Trophoblast cell (in vitro differentiated cells and primary cell): ENCODE measurements at regions not wholly inside any gene's neighbourhood (a gene's known extent, or its start where the extent isn't known, plus 50 kb on each side); places are given as distances from the start of the nearest gene placed in this dataset.

ENCODE experiments used
- DNase-seq, 2 donors: peaks; one replicate each; pipeline ENCODE4 v3.0.0-alpha.2; 2016
- H2AFZ ChIP-seq: 2 replicates; pipeline ENCODE4 v1.6.1; 2013; ENCODE audit warnings: low read length, moderate library complexity, mild to moderate bottlenecking; ENCODE audit not compliant: insufficient read depth, poor library complexity
- H2AK5ac ChIP-seq: 2 replicates; pipeline ENCODE4 v1.6.1; 2013; ENCODE audit warnings: mild to moderate bottlenecking, low read length
- H2BK120ac ChIP-seq: 2 replicates; pipeline ENCODE4 v1.6.1; 2013; ENCODE audit warnings: low read length, mild to moderate bottlenecking, moderate library complexity; ENCODE audit not compliant: insufficient read depth, poor library complexity
- H2BK12ac ChIP-seq: 2 replicates; pipeline ENCODE4 v1.6.1; 2013; ENCODE audit warnings: mild to moderate bottlenecking, low read length, moderate library complexity
- H2BK5ac ChIP-seq: 2 replicates; pipeline ENCODE4 v1.6.1; 2013; ENCODE audit warnings: low read length, low read depth, moderate library complexity, mild to moderate bottlenecking; ENCODE audit not compliant: poor library complexity
- H3K14ac ChIP-seq: 2 replicates; pipeline ENCODE4 v1.6.1; 2013; ENCODE audit warnings: mild to moderate bottlenecking, low read length
- H3K18ac ChIP-seq: 2 replicates; pipeline ENCODE4 v1.6.1; 2013; ENCODE audit warnings: mild to moderate bottlenecking, low read length
- H3K23ac ChIP-seq: 2 replicates; pipeline ENCODE4 v1.6.1; 2013; ENCODE audit warnings: low read length
- H3K27ac ChIP-seq: 2 replicates; pipeline ENCODE4 v1.5.1; 2013; ENCODE audit warnings: low read depth, mild to moderate bottlenecking, inconsistent platforms, low read length, moderate library complexity
- H3K27me3 ChIP-seq: 2 replicates; pipeline ENCODE4 v1.6.1; 2013; ENCODE audit warnings: inconsistent platforms, mild to moderate bottlenecking, low read length, moderate library complexity; ENCODE audit not compliant: insufficient read depth
- H3K36me3 ChIP-seq, 2 experiments: 1 replicate in 1 of 2; 2 replicates in 1 of 2; pipeline ENCODE4 v1.6.1; 2013; ENCODE audit warnings: low read length in 2 of 2, mild to moderate bottlenecking in 2 of 2, moderate library complexity in 1 of 2; ENCODE audit not compliant: insufficient read depth in 2 of 2, control insufficient read depth in 1 of 2
- H3K4ac ChIP-seq: 2 replicates; pipeline ENCODE4 v1.6.1; 2013; ENCODE audit warnings: low read depth, mild to moderate bottlenecking, low read length, moderate library complexity
- H3K4me1 ChIP-seq, 2 experiments: 1 replicate in 1 of 2; 2 replicates in 1 of 2; pipeline ENCODE4 v1.6.1; 2013; ENCODE audit warnings: low read length in 2 of 2, mild to moderate bottlenecking in 2 of 2, moderate library complexity in 1 of 2; ENCODE audit not compliant: insufficient read depth in 2 of 2, control insufficient read depth in 1 of 2
- H3K4me2 ChIP-seq: 2 replicates; pipeline ENCODE4 v1.6.1; 2013; ENCODE audit warnings: inconsistent platforms, mild to moderate bottlenecking, low read length, moderate library complexity
- H3K4me3 ChIP-seq: 2 replicates; pipeline ENCODE4 v1.5.1; 2013; ENCODE audit warnings: mild to moderate bottlenecking, low read depth, low read length, inconsistent platforms
- H3K79me1 ChIP-seq: one replicate; pipeline ENCODE4 v1.6.1; 2013; ENCODE audit warnings: low read length
- H3K79me2 ChIP-seq: 2 replicates; pipeline ENCODE4 v1.6.1; 2013; ENCODE audit warnings: low read length, mild to moderate bottlenecking; ENCODE audit not compliant: control insufficient read depth, insufficient read depth, poor library complexity
- H3K9ac ChIP-seq: 2 replicates; pipeline ENCODE4 v1.6.1; 2013; ENCODE audit warnings: mild to moderate bottlenecking, low read length
- H3K9me3 ChIP-seq: 2 replicates; pipeline ENCODE4 v1.6.1; 2013; ENCODE audit warnings: low read depth, mild to moderate bottlenecking, control low read depth, inconsistent platforms, low read length; ENCODE audit not compliant: insufficient read depth
- H4K12ac ChIP-seq: 2 replicates; pipeline ENCODE4 v1.6.1; 2013; ENCODE audit warnings: low read depth, mild to moderate bottlenecking, low read length, moderate library complexity
- H4K8ac ChIP-seq: 2 replicates; pipeline ENCODE4 v1.6.1; 2013; ENCODE audit warnings: low read depth, mild to moderate bottlenecking, low read length, moderate library complexity
- H4K91ac ChIP-seq: one replicate; pipeline ENCODE4 v1.6.1; 2013; ENCODE audit warnings: low read depth, mild to moderate bottlenecking, low read length, moderate library complexity
- WGBS: extraction: QIAGEN DNeasy Blood & Tissue Kit; methylation state at CpG from one replicate; pipeline ENCODE4 v1.1.7; 2013; ENCODE audit warnings: missing lambda C conversion rate; ENCODE audit not compliant: insufficient read length, insufficient coverage; ENCODE audit errors: extremely low coverage; 5-methylcytosine and 5-hydroxymethylcytosine counted together

- no peak overlapping the region for H2BK5ac ChIP-seq
- no peak overlapping the region for H4K12ac ChIP-seq
- H3K14ac ChIP-seq = no peak overlapping the region
- H3K9ac ChIP-seq = no peak overlapping the region
- H3K27ac ChIP-seq = no peak overlapping the region
- no peak overlapping the region for H2BK12ac ChIP-seq
- H2AFZ ChIP-seq = no peak overlapping the region
- no peak overlapping the region for H3K4ac ChIP-seq
- no peaks in the 10 kb centered on the region for H3K79me1 ChIP-seq
- peaks cover 3 to 5% of the 10 kb centered on the region in 2 experiments for H3K4me1 ChIP-seq
- no peaks in the 10 kb centered on the region for H3K27me3 ChIP-seq
- H3K9me3 ChIP-seq = no peaks in the 10 kb centered on the region
- no peak overlapping the region for H2AK5ac ChIP-seq
- no peak overlapping the region for H3K4me2 ChIP-seq
- no peaks in the 10 kb centered on the region for H3K36me3 ChIP-seq
- H3K18ac ChIP-seq = no peak overlapping the region
- H2BK120ac ChIP-seq = no peak overlapping the region
- H4K8ac ChIP-seq = no peak overlapping the region
- H3K23ac ChIP-seq = no peak overlapping the region
- no peak overlapping the region for H3K4me3 ChIP-seq
- no peak for DNase-seq
- no peaks in the 10 kb centered on the region for H3K79me2 ChIP-seq
- no peak overlapping the region for H4K91ac ChIP-seq
These were observed 63.6 kb upstream of the C1QTNF7 start for GRCh38 chr4:15364183-15364582.

- no peak overlapping the region for H2AK5ac ChIP-seq
- no peak overlapping the region for H3K4ac ChIP-seq
- no peak overlapping the region for H4K12ac ChIP-seq
- WGBS = no CpG with 5 or more reads among the region's 1 CpG
- no peaks in the 10 kb centered on the region for H3K79me2 ChIP-seq
- no peak overlapping the region for H2AFZ ChIP-seq
- no peaks in the 10 kb centered on the region for H3K36me3 ChIP-seq
- H3K18ac ChIP-seq = no peak overlapping the region
- no peak overlapping the region for H2BK120ac ChIP-seq
- no peak overlapping the region for H4K8ac ChIP-seq
- peaks cover 3 to 5% of the 10 kb centered on the region in 2 experiments for H3K4me1 ChIP-seq
- no peak overlapping the region for H3K9ac ChIP-seq
- no peak overlapping the region for H4K91ac ChIP-seq
- no peaks in the 10 kb centered on the region for H3K79me1 ChIP-seq
- H3K27ac ChIP-seq = no peak overlapping the region
- H2BK12ac ChIP-seq = no peak overlapping the region
- no peak overlapping the region for H3K14ac ChIP-seq
- H3K9me3 ChIP-seq = no peaks in the 10 kb centered on the region
- no peak overlapping the region for H3K4me3 ChIP-seq
- no peak overlapping the region for H2BK5ac ChIP-seq
- H3K23ac ChIP-seq = no peak overlapping the region
- H3K27me3 ChIP-seq = no peaks in the 10 kb centered on the region
- DNase-seq = no peak
- H3K4me2 ChIP-seq = no peak overlapping the region
These were observed 62.2 kb upstream of the C1QTNF7 start for GRCh38 chr4:15365641-15366040.

- Histone ChIP-seq H3K4me2 (no peak overlapping the region), H3K4me1 (peaks cover 3 to 5% of the 10 kb centered on the region in 2 experiments), H2AK5ac (no peak overlapping the region), H4K91ac (no peak overlapping the region), H3K27me3 (no peaks in the 10 kb centered on the region), H2BK120ac (no peak overlapping the region), H2BK12ac (no peak overlapping the region), H3K23ac (no peak overlapping the region), H3K79me1 (no peaks in the 10 kb centered on the region), H3K36me3 (no peaks in the 10 kb centered on the region), H3K9me3 (no peaks in the 10 kb centered on the region), H3K4me3 (no peak overlapping the region), H3K14ac (no peak overlapping the region), H3K27ac (no peak overlapping the region), H3K18ac (no peak overlapping the region), H3K79me2 (no peaks in the 10 kb centered on the region), H4K8ac (no peak overlapping the region), H2BK5ac (no peak overlapping the region), H2AFZ (no peak overlapping the region), H3K4ac (no peak overlapping the region), H4K12ac (no peak overlapping the region), H3K9ac (no peak overlapping the region)
- no CpG with 5 or more reads among the region's 1 CpG for WGBS
- DNase-seq = no peak
These were observed 61.1 kb upstream of the C1QTNF7 start for GRCh38 chr4:15366721-15367120.

GRCh38 chr4:15368856-15369255 is 59.0 kb upstream of the C1QTNF7 start:
- Histone ChIP-seq H4K8ac (no peak overlapping the region), H4K91ac (no peak overlapping the region), H3K4me1 (peaks cover 0 to 3% of the 10 kb centered on the region in 2 experiments), H2AFZ (no peak overlapping the region), H3K36me3 (no peaks in the 10 kb centered on the region), H3K4me3 (no peak overlapping the region), H2BK5ac (no peak overlapping the region), H4K12ac (no peak overlapping the region), H3K4ac (no peak overlapping the region), H3K9me3 (no peaks in the 10 kb centered on the region), H3K4me2 (no peak overlapping the region), H3K27me3 (no peaks in the 10 kb centered on the region), H3K79me2 (no peaks in the 10 kb centered on the region), H3K79me1 (no peaks in the 10 kb centered on the region), H3K23ac (no peak overlapping the region), H2BK12ac (no peak overlapping the region), H2BK120ac (no peak overlapping the region), H2AK5ac (no peak overlapping the region), H3K14ac (no peak overlapping the region), H3K27ac (no peak overlapping the region), H3K9ac (no peak overlapping the region), H3K18ac (no peak overlapping the region)
- peak in 1 of 2 donors; percentile 32 for DNase-seq
- no CpG with 5 or more reads among the region's 3 CpGs for WGBS
